ENCODE measurements at regions not wholly inside any gene's neighbourhood (a gene's known extent, or its start where the extent isn't known, plus 50 kb on each side); places are given as distances from the start of the nearest gene placed in this dataset.
"Not testable (repeated sequence)": the region's sequence is repeated elsewhere in the genome, so short reads cannot be mapped to it uniquely, and the experiment has no call there.

- Histone ChIP-seq H3K9ac (ENCODE audit: low read depth in 1 of 2, low read length in 2 of 2) (no peak overlapping the region), H3K4me3 (ENCODE audit: low read depth in 1 of 3, low read length in 3 of 3) (no peak overlapping the region), H3K9me3 (ENCODE audit: control insufficient read depth in 4 of 4, low read length in 3 of 4) (peaks cover 0 to 5% (median 2%) of the 10 kb centered on the region in 4 donors), H3K4me1 (ENCODE audit: control insufficient read depth in 4 of 4, insufficient read depth in 4 of 4, low read length in 3 of 4) (no peaks in the 10 kb centered on the region), H3K27ac (ENCODE audit: low read depth in 1 of 2, low read length in 2 of 2) (no peak overlapping the region), H3K36me3 (ENCODE audit: control insufficient read depth in 4 of 4, insufficient read depth in 3 of 4, low read depth in 1 of 4, low read length in 3 of 4) (no peaks in the 10 kb centered on the region), H3K27me3 (ENCODE audit: control insufficient read depth in 4 of 4, insufficient read depth in 4 of 4, low read length in 3 of 4) (no peaks in the 10 kb centered on the region)
- DNase-seq (ENCODE audit: low spot score), result no peak
- TF ChIP-seq JUND (IDR thresholded peaks at IDR 0.05) (no peak), RAD21 (IDR thresholded peaks at IDR 0.05) (no peak), EGR1 (IDR thresholded peaks at IDR 0.05; ENCODE audit: low read depth in 2 of 2) (no peak), CTCF (IDR thresholded peaks at IDR 0.05; ENCODE audit: low read depth, low read length, missing input control) (no peak), FOXA1 (IDR thresholded peaks at IDR 0.05) (no peak), MAX (IDR thresholded peaks at IDR 0.05) (no peak), GABPA (IDR thresholded peaks at IDR 0.05 in 1 of 2, conservative IDR thresholded peaks at IDR 0.05 in 1 of 2) (no peak), ATF3 (IDR thresholded peaks at IDR 0.05) (no peak), RXRA (IDR thresholded peaks at IDR 0.05) (no peak), TAF1 (conservative IDR thresholded peaks at IDR 0.05) (no peak), YY1 (IDR thresholded peaks at IDR 0.05) (no peak)
- WGBS, result 56% methylated on average over 2 of the region's 2 CpGs
Measured at GRCh38 chr19:23539499-23539898, 144.2 kb upstream of the ZNF91 start.

GRCh38 chr19:23537136-23537535, 141.9 kb upstream of the ZNF91 start:
- not testable (repeated sequence) for H3K27me3 ChIP-seq (ENCODE audit: control insufficient read depth in 4 of 4, insufficient read depth in 4 of 4, low read length in 3 of 4); H3K9me3 ChIP-seq (ENCODE audit: control insufficient read depth in 4 of 4, low read length in 3 of 4); DNase-seq (ENCODE audit: low spot score); H3K4me1 ChIP-seq (ENCODE audit: control insufficient read depth in 4 of 4, insufficient read depth in 4 of 4, low read length in 3 of 4); H3K9ac ChIP-seq (ENCODE audit: low read depth in 1 of 2, low read length in 2 of 2); H3K36me3 ChIP-seq (ENCODE audit: control insufficient read depth in 4 of 4, insufficient read depth in 3 of 4, low read depth in 1 of 4, low read length in 3 of 4); H3K4me3 ChIP-seq (ENCODE audit: low read depth in 1 of 3, low read length in 3 of 3); H3K27ac ChIP-seq (ENCODE audit: low read depth in 1 of 2, low read length in 2 of 2)

- WGBS, result 79% methylated on average over 1 of the region's 1 CpG
- not testable (repeated sequence) for DNase-seq (ENCODE audit: low spot score); H3K27ac ChIP-seq (ENCODE audit: low read depth in 1 of 2, low read length in 2 of 2); H3K4me3 ChIP-seq (ENCODE audit: low read depth in 1 of 3, low read length in 3 of 3); H3K27me3 ChIP-seq (ENCODE audit: control insufficient read depth in 4 of 4, insufficient read depth in 4 of 4, low read length in 3 of 4); H3K9ac ChIP-seq (ENCODE audit: low read depth in 1 of 2, low read length in 2 of 2); H3K36me3 ChIP-seq (ENCODE audit: control insufficient read depth in 4 of 4, insufficient read depth in 3 of 4, low read depth in 1 of 4, low read length in 3 of 4); H3K9me3 ChIP-seq (ENCODE audit: control insufficient read depth in 4 of 4, low read length in 3 of 4); H3K4me1 ChIP-seq (ENCODE audit: control insufficient read depth in 4 of 4, insufficient read depth in 4 of 4, low read length in 3 of 4)
Measured at GRCh38 chr19:23536341-23536740, 141.1 kb upstream of the ZNF91 start.

- H3K27ac ChIP-seq (ENCODE audit: low read depth in 1 of 2, low read length in 2 of 2); DNase-seq (ENCODE audit: low spot score); H3K9me3 ChIP-seq (ENCODE audit: control insufficient read depth in 4 of 4, low read length in 3 of 4); H3K9ac ChIP-seq (ENCODE audit: low read depth in 1 of 2, low read length in 2 of 2); H3K36me3 ChIP-seq (ENCODE audit: control insufficient read depth in 4 of 4, insufficient read depth in 3 of 4, low read depth in 1 of 4, low read length in 3 of 4); H3K27me3 ChIP-seq (ENCODE audit: control insufficient read depth in 4 of 4, insufficient read depth in 4 of 4, low read length in 3 of 4); H3K4me3 ChIP-seq (ENCODE audit: low read depth in 1 of 3, low read length in 3 of 3); H3K4me1 ChIP-seq (ENCODE audit: control insufficient read depth in 4 of 4, insufficient read depth in 4 of 4, low read length in 3 of 4): not testable (repeated sequence)
- 80% methylated on average over 5 of the region's 5 CpGs for WGBS
Measured at GRCh38 chr19:23535901-23536300, 140.6 kb upstream of the ZNF91 start.

- WGBS, result 91% methylated on average over 30 of the region's 30 CpGs
- H3K4me1 ChIP-seq (ENCODE audit: control insufficient read depth in 4 of 4, insufficient read depth in 4 of 4, low read length in 3 of 4); H3K9ac ChIP-seq (ENCODE audit: low read depth in 1 of 2, low read length in 2 of 2); H3K36me3 ChIP-seq (ENCODE audit: control insufficient read depth in 4 of 4, insufficient read depth in 3 of 4, low read depth in 1 of 4, low read length in 3 of 4); H3K27me3 ChIP-seq (ENCODE audit: control insufficient read depth in 4 of 4, insufficient read depth in 4 of 4, low read length in 3 of 4); H3K27ac ChIP-seq (ENCODE audit: low read depth in 1 of 2, low read length in 2 of 2); H3K4me3 ChIP-seq (ENCODE audit: low read depth in 1 of 3, low read length in 3 of 3); DNase-seq (ENCODE audit: low spot score): not testable (repeated sequence)
- peaks cover 1 to 11% (median 5%) of the 10 kb centered on the region in 4 donors for H3K9me3 ChIP-seq (ENCODE audit: control insufficient read depth in 4 of 4, low read length in 3 of 4)
Measured at GRCh38 chr19:23533441-23533840, 138.2 kb upstream of the ZNF91 start.

All from liver (tissue), 8 donors.